ENCODE measurements at regions not wholly inside any gene's neighbourhood (a gene's known extent, or its start where the extent isn't known, plus 50 kb on each side); places are given as distances from the start of the nearest gene placed in this dataset.

DNA sequence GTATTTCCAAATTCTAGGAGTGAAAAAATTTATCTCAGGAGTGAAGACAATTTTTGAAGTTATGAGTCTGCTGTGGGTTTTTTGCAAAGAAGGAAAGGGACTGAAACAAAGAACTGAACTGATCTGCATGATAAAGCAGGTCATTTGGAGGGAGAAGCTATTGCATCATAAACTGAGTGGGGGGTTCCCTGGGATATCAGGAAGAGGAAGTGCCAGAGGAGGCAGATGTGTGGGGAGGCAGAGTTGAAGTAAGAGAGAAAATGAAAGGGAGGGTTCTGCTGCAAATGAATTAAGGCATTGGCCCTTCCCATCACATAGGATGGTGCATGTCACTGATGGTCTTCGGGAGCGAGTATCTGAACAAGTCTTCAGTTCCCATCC is 379.2 kb downstream of the VPS13C start (continued):
- TF ChIP-seq, protein P1, sequence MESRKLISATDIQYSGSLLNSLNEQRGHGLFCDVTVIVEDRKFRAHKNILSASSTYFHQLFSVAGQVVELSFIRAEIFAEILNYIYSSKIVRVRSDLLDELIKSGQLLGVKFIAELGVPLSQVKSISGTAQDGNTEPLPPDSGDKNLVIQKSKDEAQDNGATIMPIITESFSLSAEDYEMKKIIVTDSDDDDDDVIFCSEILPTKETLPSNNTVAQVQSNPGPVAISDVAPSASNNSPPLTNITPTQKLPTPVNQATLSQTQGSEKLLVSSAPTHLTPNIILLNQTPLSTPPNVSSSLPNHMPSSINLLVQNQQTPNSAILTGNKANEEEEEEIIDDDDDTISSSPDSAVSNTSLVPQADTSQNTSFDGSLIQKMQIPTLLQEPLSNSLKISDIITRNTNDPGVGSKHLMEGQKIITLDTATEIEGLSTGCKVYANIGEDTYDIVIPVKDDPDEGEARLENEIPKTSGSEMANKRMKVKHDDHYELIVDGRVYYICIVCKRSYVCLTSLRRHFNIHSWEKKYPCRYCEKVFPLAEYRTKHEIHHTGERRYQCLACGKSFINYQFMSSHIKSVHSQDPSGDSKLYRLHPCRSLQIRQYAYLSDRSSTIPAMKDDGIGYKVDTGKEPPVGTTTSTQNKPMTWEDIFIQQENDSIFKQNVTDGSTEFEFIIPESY (CRISPR knock-in tag; IDR thresholded peaks at IDR 0.05): no peak
- TF ChIP-seq PYGO2 (tag; IDR thresholded peaks at IDR 0.05) (no peak), HIVEP1 (CRISPR knock-in tag; IDR thresholded peaks at IDR 0.05) (no peak), ELF2 (CRISPR knock-in tag; IDR thresholded peaks at IDR 0.05) (peak; percentile 31; the same call in 1 of the 2 replicates), HDAC1 (IDR thresholded peaks at IDR 0.05) (no peak), ATF7 (IDR thresholded peaks at IDR 0.05) (peak; percentile 41; the same call in 1 of the 2 replicates), SOX6 (IDR thresholded peaks at IDR 0.05) (peak; percentile 43; the same call in 1 of the 2 replicates), ELF4 (CRISPR knock-in tag; IDR thresholded peaks at IDR 0.05) (no peak), OTX1 (CRISPR knock-in tag; IDR thresholded peaks at IDR 0.05) (no peak), POLR2AphosphoS2 (IDR thresholded peaks at IDR 0.05; ENCODE audit: low read length) (no peak), TRIM28 (IDR thresholded peaks at IDR 0.05) (no peak), BACH1 (tag; IDR thresholded peaks at IDR 0.05) (no peak), NCOA4 (IDR thresholded peaks at IDR 0.05; ENCODE audit: partially characterized antibody) (no peak)
- TF ChIP-seq, protein P2, sequence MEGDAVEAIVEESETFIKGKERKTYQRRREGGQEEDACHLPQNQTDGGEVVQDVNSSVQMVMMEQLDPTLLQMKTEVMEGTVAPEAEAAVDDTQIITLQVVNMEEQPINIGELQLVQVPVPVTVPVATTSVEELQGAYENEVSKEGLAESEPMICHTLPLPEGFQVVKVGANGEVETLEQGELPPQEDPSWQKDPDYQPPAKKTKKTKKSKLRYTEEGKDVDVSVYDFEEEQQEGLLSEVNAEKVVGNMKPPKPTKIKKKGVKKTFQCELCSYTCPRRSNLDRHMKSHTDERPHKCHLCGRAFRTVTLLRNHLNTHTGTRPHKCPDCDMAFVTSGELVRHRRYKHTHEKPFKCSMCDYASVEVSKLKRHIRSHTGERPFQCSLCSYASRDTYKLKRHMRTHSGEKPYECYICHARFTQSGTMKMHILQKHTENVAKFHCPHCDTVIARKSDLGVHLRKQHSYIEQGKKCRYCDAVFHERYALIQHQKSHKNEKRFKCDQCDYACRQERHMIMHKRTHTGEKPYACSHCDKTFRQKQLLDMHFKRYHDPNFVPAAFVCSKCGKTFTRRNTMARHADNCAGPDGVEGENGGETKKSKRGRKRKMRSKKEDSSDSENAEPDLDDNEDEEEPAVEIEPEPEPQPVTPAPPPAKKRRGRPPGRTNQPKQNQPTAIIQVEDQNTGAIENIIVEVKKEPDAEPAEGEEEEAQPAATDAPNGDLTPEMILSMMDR (IDR thresholded peaks at IDR 0.05 in 2 of 3, conservative IDR thresholded peaks at IDR 0.05 in 1 of 3; ENCODE audit: insufficient read depth in 2 of 3, low read depth in 1 of 3, low read length in 3 of 3): no peak
- TF ChIP-seq, protein P3, sequence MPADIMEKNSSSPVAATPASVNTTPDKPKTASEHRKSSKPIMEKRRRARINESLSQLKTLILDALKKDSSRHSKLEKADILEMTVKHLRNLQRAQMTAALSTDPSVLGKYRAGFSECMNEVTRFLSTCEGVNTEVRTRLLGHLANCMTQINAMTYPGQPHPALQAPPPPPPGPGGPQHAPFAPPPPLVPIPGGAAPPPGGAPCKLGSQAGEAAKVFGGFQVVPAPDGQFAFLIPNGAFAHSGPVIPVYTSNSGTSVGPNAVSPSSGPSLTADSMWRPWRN (IDR thresholded peaks at IDR 0.05; ENCODE audit: low read depth): no peak
- TF ChIP-seq, protein P4, sequence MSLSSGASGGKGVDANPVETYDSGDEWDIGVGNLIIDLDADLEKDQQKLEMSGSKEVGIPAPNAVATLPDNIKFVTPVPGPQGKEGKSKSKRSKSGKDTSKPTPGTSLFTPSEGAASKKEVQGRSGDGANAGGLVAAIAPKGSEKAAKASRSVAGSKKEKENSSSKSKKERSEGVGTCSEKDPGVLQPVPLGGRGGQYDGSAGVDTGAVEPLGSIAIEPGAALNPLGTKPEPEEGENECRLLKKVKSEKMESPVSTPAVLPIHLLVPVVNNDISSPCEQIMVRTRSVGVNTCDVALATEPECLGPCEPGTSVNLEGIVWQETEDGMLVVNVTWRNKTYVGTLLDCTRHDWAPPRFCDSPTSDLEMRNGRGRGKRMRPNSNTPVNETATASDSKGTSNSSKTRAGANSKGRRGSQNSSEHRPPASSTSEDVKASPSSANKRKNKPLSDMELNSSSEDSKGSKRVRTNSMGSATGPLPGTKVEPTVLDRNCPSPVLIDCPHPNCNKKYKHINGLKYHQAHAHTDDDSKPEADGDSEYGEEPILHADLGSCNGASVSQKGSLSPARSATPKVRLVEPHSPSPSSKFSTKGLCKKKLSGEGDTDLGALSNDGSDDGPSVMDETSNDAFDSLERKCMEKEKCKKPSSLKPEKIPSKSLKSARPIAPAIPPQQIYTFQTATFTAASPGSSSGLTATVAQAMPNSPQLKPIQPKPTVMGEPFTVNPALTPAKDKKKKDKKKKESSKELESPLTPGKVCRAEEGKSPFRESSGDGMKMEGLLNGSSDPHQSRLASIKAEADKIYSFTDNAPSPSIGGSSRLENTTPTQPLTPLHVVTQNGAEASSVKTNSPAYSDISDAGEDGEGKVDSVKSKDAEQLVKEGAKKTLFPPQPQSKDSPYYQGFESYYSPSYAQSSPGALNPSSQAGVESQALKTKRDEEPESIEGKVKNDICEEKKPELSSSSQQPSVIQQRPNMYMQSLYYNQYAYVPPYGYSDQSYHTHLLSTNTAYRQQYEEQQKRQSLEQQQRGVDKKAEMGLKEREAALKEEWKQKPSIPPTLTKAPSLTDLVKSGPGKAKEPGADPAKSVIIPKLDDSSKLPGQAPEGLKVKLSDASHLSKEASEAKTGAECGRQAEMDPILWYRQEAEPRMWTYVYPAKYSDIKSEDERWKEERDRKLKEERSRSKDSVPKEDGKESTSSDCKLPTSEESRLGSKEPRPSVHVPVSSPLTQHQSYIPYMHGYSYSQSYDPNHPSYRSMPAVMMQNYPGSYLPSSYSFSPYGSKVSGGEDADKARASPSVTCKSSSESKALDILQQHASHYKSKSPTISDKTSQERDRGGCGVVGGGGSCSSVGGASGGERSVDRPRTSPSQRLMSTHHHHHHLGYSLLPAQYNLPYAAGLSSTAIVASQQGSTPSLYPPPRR (CRISPR knock-in tag; IDR thresholded peaks at IDR 0.05; ENCODE audit: borderline replicate concordance): no peak

Measured in K562 (cell line).